Smooth muscle cell (in vitro differentiated cells): ENCODE measurements at regions not wholly inside any gene's neighbourhood (a gene's known extent, or its start where the extent isn't known, plus 50 kb on each side); places are given as distances from the start of the nearest gene placed in this dataset.

Experiments used
- DNase-seq: peaks from one replicate; lab custom pipeline; 2025; ENCODE audit not compliant: unreplicated experiment; lab: John Stamatoyannopoulos, UW
- H2AFZ ChIP-seq: fragments of 200-600 bp; sonication (generic); 2 replicates; pipeline ENCODE4 v1.6.0; 2016; ENCODE audit warnings: antibody characterized with exemption, low read depth, mild to moderate bottlenecking
- H3F3A ChIP-seq: fragments of 200-600 bp; sonication (generic); 2 replicates; pipeline ENCODE4 v1.6.0; 2017; ENCODE audit warnings: antibody characterized with exemption, low read depth
- H3K27ac ChIP-seq: fragments of 200-600 bp; sonication (generic); 2 replicates; pipeline ENCODE4 v1.5.1; 2016; ENCODE audit warnings: low read depth, mild to moderate bottlenecking
- H3K27me3 ChIP-seq: fragments of 200-600 bp; sonication (generic); 2 replicates; pipeline ENCODE4 v1.6.1; 2016; ENCODE audit warnings: low read depth, mild to moderate bottlenecking
- H3K36me3 ChIP-seq: fragments of 200-600 bp; sonication (generic); 2 replicates; pipeline ENCODE4 v1.5.1; 2016; ENCODE audit warnings: low read depth
- H3K4me1 ChIP-seq: fragments of 200-600 bp; sonication (generic); 2 replicates; pipeline ENCODE4 v1.5.1; 2016; ENCODE audit warnings: low read depth
- H3K4me2 ChIP-seq: fragments of 200-600 bp; sonication (generic); 2 replicates; pipeline ENCODE4 v1.6.0; 2016; ENCODE audit warnings: mild to moderate bottlenecking
- H3K4me3 ChIP-seq: fragments of 200-600 bp; sonication (generic); 2 replicates; pipeline ENCODE4 v1.5.1; 2016; ENCODE audit warnings: mild to moderate bottlenecking
- H3K79me2 ChIP-seq: fragments of 200-600 bp; sonication (generic); 2 replicates; pipeline ENCODE4 v1.6.0; 2016; ENCODE audit warnings: low read depth, mild to moderate bottlenecking
- H3K9ac ChIP-seq: fragments of 200-600 bp; sonication (generic); 2 replicates; pipeline ENCODE4 v1.6.0; 2016; ENCODE audit warnings: low read depth
- H3K9me3 ChIP-seq: fragments of 200-600 bp; sonication (generic); replicated peaks from 2 replicates; pipeline ENCODE4 v1.5.1; 2016; ENCODE audit warnings: low read depth
- H4K20me1 ChIP-seq: fragments of 200-600 bp; sonication (generic); 2 replicates; pipeline ENCODE4 v1.6.0; 2016; ENCODE audit warnings: low read depth
- WGBS: methylation state at CpG from one replicate; pipeline ENCODE4 v1.1.7; 2016; ENCODE audit warnings: low lambda C conversion rate; 5-methylcytosine and 5-hydroxymethylcytosine counted together
- TF ChIP-seq, protein P1 (sequence below): fragments of 200-600 bp; sonication (generic); IDR thresholded peaks from 2 replicates; pipeline ENCODE4 v1.5.1; 2017; ENCODE audit warnings: borderline replicate concordance, mild to moderate bottlenecking, antibody characterized with exemption; ENCODE audit not compliant: insufficient read depth, poor library complexity, severe bottlenecking

DNA sequence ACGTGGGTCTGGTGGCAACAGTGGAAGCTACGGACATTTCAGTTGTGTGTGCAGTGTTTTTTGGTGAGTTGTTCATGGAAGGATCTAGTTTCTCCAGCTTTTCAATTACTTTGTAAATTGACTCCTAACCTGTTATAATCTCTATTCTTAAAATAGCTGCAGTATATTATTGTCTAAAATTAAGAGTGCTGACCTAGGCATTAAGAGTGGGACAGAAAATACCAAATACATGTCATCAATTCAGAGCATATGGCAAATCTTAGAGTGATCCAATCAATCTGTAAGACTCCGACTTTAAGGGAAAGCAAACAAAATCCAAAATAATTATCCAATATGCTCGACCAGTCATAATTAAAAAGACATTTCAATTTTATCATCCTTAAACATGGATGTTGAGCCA is 338.1 kb upstream of the PCDH9 start:
- H4K20me1 ChIP-seq, result no peaks in the 10 kb centered on the region
- TF ChIP-seq, protein P1, sequence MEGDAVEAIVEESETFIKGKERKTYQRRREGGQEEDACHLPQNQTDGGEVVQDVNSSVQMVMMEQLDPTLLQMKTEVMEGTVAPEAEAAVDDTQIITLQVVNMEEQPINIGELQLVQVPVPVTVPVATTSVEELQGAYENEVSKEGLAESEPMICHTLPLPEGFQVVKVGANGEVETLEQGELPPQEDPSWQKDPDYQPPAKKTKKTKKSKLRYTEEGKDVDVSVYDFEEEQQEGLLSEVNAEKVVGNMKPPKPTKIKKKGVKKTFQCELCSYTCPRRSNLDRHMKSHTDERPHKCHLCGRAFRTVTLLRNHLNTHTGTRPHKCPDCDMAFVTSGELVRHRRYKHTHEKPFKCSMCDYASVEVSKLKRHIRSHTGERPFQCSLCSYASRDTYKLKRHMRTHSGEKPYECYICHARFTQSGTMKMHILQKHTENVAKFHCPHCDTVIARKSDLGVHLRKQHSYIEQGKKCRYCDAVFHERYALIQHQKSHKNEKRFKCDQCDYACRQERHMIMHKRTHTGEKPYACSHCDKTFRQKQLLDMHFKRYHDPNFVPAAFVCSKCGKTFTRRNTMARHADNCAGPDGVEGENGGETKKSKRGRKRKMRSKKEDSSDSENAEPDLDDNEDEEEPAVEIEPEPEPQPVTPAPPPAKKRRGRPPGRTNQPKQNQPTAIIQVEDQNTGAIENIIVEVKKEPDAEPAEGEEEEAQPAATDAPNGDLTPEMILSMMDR, result no peak
- no peaks in the 10 kb centered on the region for H3K79me2 ChIP-seq
- no peaks in the 10 kb centered on the region for H3K9me3 ChIP-seq
- no peak overlapping the region for H3K4me2 ChIP-seq
- H3K27ac ChIP-seq, result no peak overlapping the region
- no peak for DNase-seq
- 82% methylated on average over 4 of the region's 4 CpGs for WGBS
- H3K27me3 ChIP-seq, result no peaks in the 10 kb centered on the region
- H3K4me3 ChIP-seq, result no peak overlapping the region
- H3F3A ChIP-seq, result no peaks in the 10 kb centered on the region
- H3K9ac ChIP-seq, result no peak overlapping the region
- H3K36me3 ChIP-seq, result no peaks in the 10 kb centered on the region
- no peak overlapping the region for H2AFZ ChIP-seq
- no peaks in the 10 kb centered on the region for H3K4me1 ChIP-seq

GRCh38 chr13:67557642-67558241 is 327.6 kb upstream of the PCDH9 start:
- H4K20me1 ChIP-seq, result no peaks in the 10 kb centered on the region
- H3K27me3 ChIP-seq, result no peaks in the 10 kb centered on the region
- H2AFZ ChIP-seq, result no peak overlapping the region
- no peaks in the 10 kb centered on the region for H3K36me3 ChIP-seq
- no peaks in the 10 kb centered on the region for H3K79me2 ChIP-seq
- H3K4me2 ChIP-seq, result no peak overlapping the region
- no peak overlapping the region for H3K4me3 ChIP-seq
- no peak overlapping the region for H3K27ac ChIP-seq
- no peak for DNase-seq
- no peaks in the 10 kb centered on the region for H3F3A ChIP-seq
- H3K9ac ChIP-seq, result no peak overlapping the region
- WGBS, result 89% methylated on average over 2 of the region's 2 CpGs
- H3K4me1 ChIP-seq, result no peaks in the 10 kb centered on the region
- H3K9me3 ChIP-seq, result no peaks in the 10 kb centered on the region
- TF ChIP-seq, protein P1, result no peak

DNA sequence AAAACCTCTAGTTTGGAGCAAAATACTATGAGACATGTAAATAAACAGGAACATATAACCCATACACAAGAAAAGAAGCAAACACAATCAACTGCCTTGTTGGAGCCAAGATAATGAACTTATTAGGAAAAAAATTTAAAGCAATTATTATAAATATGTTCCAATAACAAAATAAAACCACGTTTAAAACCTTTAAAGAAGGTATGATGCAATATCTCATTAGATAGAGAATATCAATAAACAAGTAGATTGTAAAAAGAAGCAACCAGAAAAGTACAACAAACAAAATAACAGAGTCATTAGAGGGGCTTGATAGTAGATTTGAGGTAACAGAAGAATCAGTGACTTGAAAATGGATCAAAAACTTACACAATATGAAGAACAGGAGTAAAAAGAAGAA is 327.0 kb upstream of the PCDH9 start:
- TF ChIP-seq, protein P1, result no peak
- H3K4me3 ChIP-seq, result no peak overlapping the region
- H3K27ac ChIP-seq, result no peak overlapping the region
- H3K27me3 ChIP-seq, result no peaks in the 10 kb centered on the region
- WGBS, result 49% methylated on average over 1 of the region's 1 CpG
- H2AFZ ChIP-seq, result no peak overlapping the region
- H4K20me1 ChIP-seq, result no peaks in the 10 kb centered on the region
- DNase-seq, result no peak
- H3K4me2 ChIP-seq, result no peak overlapping the region
- H3K9ac ChIP-seq, result no peak overlapping the region
- no peaks in the 10 kb centered on the region for H3K79me2 ChIP-seq
- H3K9me3 ChIP-seq, result no peaks in the 10 kb centered on the region
- H3K36me3 ChIP-seq, result no peaks in the 10 kb centered on the region
- no peaks in the 10 kb centered on the region for H3K4me1 ChIP-seq
- no peaks in the 10 kb centered on the region for H3F3A ChIP-seq

GRCh38 chr13:67554746-67555452 is 324.8 kb upstream of the PCDH9 start:
- Histone ChIP-seq H3K36me3 (no peaks in the 10 kb centered on the region), H3K27me3 (no peaks in the 10 kb centered on the region), H3K9me3 (no peaks in the 10 kb centered on the region), H3K9ac (no peak overlapping the region), H4K20me1 (no peaks in the 10 kb centered on the region), H2AFZ (no peak overlapping the region), H3K4me2 (no peak overlapping the region), H3F3A (no peaks in the 10 kb centered on the region), H3K4me3 (no peak overlapping the region), H3K79me2 (no peaks in the 10 kb centered on the region), H3K4me1 (no peaks in the 10 kb centered on the region), H3K27ac (no peak overlapping the region)
- TF ChIP-seq, protein P1, result no peak
- DNase-seq, result no peak
- 72% methylated on average over 6 of the region's 6 CpGs for WGBS
